D341Med (cell line): ENCODE measurements at regions not wholly inside any gene's neighbourhood (a gene's known extent, or its start where the extent isn't known, plus 50 kb on each side); places are given as distances from the start of the nearest gene placed in this dataset.

ENCODE experiments used
- DNase-seq: peaks from one replicate; pipeline ENCODE4 v3.0.0; 2012; ENCODE audit warnings: low spot score

DNA sequence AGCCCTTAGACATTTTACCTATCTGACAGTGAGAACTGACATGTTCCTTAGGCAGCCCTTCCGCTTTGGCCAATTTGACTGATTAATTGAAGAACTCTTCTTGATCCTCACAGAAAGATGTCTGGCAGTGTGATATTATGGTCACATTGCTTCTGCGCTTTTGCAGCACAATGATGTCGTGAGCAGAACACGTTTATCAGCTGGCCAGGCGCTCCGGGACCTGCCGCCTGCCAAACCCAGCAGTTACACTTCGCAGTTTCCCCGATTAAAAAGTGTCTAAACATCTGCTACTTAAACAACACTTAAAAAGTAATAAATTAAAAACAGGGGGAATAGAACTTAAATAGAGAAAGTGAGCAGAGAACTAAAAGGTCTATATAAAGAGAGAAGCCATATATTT lies 103.5 kb upstream of the ETS2 start:
- no peak for DNase-seq

DNA sequence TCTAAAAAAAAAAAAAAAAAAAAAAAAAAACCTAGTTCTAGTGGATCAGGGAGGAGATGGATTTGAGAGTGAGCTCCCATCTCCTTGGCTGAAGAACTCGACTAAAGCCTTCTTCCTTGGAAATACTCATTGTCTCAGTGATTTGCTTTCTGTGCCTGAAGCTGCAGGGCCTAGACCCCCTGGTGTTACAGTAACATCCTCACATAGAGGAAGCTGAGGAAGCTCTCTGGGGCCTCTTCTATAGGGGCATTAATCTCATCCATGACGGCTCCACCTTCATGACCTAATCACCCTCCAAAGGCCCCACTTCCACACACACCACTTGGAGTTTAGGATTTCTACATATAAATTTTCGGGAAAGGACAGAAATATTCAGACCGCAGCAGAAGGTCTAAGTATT lies 95.9 kb upstream of the ETS2 start:
- no peak for DNase-seq

DNA sequence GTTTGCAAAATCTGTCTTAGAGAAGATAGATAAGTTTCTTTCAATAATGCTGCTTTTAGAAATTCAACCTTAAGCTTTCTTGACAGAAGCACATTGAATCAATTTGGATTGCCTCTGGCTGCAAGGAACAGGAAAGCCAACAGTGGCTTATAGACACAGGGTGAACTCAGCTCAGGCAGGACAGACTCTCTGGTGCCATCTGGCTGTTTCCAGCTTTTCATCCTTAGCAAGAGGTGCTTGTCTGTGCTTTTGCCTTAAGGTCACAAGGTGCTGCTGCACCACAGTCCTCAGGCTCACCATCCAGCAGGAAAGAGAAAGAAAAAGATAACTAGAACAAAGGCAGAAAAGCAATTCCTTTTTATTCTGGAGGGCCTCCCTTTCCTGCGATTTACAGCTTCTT lies 93.7 kb upstream of the ETS2 start:
- DNase-seq, result peak; percentile 53

DNA sequence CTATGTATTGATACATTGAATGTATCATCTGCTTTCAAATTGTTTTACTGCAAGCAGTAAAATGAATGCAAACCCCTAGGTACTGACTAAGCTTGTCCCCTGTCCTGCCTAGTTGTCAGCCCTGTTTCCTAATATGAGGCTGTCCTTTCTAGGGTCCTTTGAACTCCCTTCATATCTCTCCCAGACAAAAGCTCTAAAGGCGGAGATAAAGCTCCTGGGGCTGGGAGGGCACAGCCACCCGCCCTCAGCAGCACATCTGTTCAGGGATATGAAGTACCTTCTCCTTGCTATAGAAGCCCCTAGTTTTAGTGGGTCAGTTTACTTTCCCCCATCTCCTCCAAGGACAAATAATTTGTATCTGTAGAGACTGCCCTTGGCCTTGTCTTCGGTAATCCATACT lies 93.1 kb upstream of the ETS2 start:
- DNase-seq, result no peak

DNA sequence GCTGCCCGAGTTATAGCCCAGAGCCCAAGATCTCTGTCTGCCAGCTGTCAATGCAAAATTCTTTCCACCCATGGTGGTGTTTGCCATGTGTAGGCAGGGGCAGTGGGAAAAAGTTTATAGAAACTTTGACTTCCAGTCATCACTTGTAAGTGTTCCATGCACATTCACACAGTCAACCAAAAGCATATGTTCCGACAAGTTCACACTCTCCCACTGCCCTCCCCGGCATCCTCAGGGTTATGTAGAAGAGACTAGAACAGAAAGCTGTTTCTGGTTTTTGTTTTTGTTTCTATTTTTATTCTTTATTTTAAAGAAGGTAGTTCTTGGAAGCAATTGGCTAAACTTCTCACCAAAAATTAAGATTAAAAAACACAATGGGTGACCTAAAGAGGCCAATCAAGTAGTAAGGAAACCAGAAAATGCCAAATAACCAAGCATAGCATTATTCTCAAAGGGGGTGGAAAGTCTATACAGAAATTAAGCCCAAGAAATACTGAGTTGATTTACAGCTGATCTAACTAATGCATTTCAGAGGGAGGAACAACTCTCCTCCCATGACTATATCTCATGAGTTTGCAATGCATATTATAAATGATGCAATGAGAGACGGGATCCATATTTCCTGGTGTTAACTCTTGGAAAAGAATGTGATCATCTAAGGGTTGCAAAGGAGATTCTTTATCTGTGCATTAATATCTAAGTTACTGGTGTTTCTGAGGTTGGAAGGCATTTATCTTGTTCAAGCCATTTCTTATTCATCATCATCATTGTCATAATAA lies 91.5 kb upstream of the ETS2 start:
- no peak for DNase-seq

DNA sequence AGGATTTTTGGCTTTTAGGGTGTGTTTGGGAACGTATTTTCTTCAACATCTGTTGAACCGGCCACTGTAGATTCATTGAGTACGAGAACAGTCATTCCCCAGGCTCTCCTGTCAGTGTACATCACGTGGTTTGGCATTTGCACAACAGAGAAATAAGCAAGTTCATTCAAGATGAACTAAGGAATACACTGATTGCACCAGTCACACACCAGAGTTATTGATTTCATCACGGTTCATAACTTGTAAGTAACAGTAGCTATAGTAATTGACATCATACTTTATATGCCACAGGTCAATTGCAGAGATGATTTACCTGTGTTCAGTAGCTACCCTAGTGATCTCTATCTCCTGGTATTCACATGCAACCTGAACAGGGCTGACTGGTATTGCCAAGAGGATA lies 90.7 kb upstream of the ETS2 start:
- DNase-seq, result no peak

DNA sequence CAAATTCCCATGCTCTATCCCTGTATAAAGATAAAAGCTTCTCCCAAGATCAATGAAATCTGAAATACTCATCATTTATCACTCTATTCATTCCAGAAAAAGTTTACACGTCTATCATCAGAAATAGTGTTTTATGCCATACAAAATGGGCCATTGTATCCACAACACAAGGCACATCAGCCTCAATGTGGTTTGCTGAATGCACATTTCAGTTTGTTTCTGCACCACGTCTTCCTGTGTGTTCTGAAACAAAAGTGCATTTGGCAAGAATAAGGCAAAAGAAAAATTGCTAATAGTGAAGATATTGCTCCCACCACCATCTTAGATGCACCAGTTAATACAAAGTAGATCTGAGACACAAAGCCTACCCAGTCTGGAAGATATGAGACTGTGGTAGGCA lies 89.6 kb upstream of the ETS2 start:
- DNase-seq, result no peak

DNA sequence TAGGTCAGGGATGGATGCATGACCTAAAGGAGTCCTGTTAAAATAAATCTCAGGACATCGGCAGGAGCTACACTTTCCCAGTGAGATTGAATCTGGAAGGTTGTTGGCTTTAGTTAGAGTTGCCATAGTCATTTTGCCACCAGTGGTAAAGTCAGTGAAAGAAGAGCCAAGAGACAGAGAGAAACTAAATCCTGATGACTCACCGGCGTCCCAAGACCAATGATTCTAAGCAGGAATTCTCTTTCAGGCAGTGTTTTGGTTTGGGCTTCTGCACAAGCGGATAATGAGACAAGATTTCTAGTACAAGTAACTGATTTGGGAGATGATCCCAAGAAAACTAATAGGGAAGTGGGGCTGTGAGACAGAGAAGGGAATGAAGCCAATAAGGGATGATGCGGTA lies 88.8 kb upstream of the ETS2 start:
- no peak for DNase-seq

DNA sequence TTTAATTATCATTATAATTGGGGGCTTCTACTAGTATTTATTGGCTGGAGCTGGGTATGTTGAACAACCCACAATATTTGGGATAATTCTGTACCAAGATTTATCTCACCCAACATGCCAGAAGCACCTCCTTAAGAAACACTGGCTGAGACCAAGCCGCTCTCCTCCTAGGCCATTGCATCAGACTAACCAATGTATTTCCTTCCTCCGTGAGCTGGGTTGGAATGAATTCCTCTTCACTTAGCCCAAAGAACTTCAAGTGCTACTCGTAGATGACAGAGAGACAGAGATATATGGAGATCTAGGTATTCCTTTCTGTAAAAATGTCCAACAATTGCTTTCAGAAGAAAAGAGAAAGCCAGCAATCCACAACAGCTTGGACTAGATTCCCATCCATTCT lies 87.2 kb upstream of the ETS2 start:
- DNase-seq, result no peak

DNA sequence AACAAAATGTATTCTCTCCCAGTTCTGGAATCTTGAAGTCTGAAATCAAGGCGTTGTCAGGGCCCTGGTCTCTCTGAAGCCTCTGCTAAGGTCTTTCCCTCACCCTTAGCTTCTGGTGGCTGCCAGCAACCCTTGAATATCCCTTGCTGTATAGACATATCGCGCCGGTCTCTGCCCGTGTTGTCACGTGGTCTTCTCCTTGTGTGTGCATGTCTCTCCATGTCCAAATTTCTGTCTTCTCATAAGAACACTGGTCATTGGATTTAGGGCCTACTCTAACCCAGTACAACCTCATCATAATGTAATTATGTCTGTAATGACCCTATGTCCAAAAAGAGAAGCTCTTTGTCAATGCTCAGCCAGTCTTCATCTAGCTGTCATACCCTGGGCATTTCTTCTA lies 85.7 kb upstream of the ETS2 start:
- DNase-seq, result no peak

DNA sequence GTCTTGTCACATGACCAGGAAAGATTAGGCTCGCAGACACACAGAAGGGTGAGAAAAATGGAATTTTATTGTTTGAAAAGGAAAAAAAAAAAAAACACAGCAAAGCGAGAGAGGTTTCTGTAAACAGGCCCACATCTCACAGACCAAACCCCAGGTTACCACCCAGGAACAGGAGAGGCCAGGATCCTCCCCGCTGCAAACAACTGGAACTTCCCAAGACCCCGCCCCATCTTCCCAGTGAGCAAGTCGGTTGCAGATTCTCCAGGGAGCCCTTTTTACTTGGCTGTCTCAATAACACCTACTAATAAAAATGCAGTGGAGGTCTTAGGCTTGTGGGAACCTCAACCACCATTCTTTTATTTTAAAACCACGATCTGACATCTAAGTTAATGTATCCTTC lies 84.7 kb upstream of the ETS2 start:
- no peak for DNase-seq

DNA sequence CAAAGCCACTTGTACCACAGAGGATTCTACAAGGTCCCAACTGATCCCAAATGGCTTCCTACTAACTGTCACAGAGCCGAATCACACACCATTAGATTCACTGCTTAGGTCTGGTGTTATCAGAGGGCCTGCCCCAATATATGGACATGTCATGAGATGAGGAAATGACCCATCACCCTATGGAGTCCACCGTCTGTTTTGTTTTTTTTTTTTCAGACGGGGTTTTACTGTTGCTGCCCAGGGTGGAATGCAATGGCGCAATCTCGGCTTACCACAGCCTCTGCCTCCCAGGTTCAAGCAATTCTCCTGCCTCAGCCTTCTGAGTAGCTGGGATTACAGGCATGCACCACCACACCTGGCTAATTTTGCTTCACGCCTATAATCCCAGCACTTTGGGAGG lies 83.8 kb upstream of the ETS2 start:
- no peak for DNase-seq

DNA sequence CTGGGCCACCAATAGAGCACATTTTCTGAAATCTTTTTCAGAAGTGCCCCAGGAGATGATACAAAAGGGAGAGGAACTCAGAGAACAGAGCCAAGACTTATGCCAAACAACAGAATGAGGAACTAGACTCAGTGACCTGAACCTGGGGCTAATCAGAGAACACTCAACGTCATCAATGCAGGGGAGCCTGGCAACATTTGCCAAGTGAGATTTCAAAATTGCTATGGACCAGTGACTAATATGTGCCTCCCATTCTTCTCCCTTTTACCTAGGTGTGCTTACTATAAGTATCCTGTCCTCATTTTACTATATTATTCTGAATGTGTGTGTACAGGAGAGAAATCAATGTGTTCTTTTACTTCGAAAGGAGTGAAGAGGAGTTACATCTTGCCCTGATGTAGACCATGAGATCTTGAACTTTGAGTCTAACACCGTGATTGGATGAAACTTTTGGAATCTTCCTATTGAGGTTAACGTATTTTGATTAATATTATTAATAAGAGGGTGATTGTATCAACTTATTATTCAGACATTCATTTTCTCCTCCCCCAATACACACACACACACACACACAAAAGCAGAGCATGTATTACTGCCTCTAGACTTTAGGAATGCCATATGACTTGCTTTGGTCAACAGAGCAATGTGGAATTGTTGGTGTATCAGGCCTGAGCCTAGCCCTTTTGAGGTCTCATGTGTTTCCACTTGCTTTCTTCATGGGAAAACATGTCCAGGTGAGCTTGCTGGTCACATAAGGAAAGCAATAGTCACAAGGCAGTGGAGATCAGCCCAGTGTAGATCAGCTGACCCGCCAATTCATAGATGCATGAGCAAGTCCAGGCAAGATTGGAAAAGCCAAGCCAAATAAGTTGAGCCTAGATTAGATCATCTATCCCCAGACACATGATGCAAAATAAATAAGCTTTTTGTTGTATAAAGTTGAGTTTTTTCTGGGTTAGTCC lies 80.3 kb upstream of the ETS2 start:
- no peak for DNase-seq

DNA sequence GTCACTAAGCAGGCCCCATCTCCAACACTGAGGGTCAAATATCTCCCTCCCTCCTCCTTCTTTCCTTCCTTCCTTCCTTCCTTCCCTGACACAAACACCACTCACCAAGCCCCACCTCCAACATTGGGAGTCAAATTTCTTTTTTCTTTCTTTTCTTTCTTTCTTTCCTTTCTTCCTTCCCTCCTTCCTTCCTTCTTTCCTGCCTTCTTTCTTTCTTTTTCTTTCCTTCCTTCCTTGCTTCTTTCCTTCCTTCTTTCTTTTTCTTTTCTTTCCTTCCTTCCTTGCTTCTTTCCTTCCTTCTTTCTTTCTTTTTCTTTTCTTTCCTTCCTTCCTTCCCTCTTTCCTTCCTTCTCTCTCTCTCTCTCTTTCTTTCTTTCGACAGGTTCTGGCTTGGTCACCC lies 79.2 kb upstream of the ETS2 start:
- no peak for DNase-seq

DNA sequence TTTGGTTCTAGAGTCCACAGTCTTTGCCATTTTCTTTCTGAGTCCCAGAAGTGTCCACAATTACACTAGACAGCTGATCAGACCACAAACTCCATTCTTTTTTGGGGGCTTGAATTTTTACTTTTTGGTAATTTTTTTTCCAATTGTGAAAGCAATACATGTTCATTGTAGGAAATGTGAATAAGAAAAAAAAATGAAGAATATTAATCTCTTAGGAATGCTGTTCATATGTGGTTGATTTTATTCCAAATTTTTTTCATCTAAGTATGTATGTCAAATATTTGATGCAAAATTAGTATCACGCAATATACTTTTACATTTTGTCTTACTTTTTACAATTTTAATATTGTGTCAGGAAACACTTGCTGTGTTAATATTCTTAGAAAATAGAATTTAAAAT lies 76.4 kb upstream of the ETS2 start:
- DNase-seq, result no peak

DNA sequence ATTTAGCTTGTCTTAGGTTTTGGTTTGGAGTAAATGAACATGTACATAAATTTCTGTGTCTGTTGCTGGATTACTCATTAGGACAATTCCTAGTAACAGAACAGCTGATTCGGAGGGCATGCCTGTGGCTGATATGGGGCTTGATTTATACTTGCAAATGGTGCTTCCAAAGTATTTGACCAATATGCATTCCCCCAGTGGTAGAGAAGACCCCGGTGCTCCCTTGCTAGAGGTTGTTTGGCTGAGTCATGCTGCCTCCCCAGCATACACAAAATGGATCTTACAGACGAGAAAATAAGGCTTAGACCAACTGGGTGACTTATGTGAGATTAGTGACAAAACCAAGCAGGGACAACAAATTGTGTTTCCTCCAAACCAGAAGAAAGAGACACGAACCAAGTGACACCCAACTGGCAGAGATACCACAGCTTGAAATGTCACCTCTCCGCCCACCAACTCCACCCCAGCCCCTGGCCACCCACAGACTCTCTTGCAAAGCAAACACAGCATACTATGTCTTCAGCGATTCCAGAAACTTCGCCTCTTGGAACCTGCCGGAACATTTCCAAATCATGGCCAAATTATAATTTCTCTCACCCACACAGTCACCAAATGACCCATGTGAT lies 75.9 kb upstream of the ETS2 start:
- no peak for DNase-seq

DNA sequence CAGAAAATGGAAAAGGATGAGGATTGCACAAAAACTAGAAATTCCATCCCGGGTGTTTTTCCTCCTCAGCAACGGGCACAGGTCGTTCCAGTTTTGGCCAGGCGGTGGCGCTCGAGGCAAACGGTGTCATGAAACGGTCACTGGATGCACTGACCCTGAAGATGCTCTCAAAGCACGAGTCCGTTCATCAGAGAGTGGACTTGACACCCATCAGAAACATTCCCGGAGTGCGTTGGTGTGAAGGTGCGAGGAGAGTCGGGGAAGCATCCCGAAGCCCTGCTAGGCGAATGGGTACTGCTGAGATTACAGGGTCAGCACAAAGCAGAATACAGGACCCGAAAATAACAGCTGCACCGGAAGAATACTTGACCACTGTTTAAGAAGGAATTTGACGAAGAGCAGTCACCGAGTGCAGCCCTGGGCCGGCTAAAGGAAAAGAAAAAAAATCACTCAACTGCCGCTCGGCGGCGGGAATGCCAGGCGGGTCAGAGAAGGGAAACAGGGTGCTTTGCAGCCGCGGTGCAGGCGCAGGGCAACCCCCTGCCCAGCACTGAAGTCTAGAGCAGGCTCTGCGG lies 71.7 kb upstream of the ETS2 start:
- DNase-seq, result peak; percentile 76

DNA sequence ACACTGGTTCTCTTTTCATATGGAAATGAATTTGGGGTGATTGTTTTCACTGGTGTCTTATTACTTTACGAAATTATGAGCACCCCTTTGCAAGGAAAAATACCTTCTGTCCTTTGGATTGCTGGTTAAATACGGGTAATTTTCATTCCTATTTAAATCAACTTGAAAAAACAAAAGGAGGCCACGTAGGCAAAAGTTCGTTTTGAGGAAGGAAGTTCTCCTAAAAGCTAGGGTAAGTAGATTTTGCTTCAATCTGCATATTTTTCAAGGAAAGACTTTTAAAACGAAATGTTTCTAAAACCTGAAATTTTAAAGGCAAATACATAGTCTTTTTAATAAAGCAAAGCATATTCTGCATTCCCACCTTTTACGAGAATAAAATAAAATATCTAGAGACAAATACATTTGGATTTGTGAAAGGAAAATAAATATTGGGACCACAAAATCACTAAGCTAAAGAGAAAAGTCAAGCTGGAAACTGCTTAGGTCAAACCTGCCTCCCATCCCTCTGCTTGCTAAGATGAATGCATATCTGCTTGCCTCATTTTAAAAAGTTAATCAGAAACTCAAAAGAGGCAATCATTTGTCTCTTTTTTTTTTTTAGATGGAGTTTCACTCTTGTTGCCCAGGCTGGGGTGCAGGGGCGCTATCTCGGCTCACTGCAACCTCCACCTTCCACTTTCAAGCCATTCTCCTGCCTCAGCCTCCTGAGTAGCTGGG lies 70.9 kb upstream of the ETS2 start:
- DNase-seq, result no peak

DNA sequence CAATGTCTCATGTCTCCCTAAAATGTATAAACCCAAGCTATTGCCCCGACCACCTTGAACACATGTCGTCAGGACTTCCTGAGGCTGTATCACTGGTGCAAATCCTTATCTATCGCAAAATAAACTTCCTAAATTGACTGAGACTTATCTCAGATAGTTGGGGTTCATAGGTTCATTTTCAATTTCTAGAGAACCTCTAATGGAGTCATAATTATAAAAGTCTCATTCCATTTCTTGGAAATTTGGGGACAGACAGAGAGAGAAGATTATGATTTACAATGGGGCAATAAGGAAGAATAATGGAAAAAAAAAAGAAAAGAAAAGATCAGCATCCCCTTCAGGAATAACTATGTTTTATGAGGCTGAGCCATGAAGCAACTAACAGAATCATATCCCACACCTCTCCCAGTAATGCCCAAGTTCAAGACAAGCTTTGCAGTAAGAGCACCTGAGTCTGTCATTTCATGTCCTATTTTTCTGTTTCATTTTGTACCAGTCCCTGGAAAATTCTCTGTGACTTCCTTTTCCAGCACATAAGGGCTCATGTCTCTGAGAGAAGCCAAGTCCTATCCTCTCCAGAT lies 70.0 kb upstream of the ETS2 start:
- DNase-seq, result no peak

DNA sequence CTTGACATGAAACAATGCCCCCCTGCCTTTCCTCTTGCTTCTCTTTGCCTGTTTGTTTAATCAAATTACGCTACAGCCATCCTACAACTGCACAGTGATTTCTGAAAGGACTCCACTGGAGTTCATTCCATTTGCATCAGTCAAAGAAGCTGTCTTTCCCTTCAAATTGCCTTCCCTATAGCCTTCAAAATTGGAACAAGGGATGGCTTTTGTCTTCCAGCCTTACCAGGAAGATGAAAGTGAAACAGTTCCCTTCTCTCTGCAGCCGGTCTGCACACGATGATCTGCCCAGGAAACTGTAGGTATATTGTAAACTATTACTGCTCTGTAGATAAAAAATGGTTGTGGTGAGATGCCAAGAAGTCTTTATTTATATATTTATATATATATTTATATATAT lies 65.6 kb upstream of the ETS2 start:
- no peak for DNase-seq

DNA sequence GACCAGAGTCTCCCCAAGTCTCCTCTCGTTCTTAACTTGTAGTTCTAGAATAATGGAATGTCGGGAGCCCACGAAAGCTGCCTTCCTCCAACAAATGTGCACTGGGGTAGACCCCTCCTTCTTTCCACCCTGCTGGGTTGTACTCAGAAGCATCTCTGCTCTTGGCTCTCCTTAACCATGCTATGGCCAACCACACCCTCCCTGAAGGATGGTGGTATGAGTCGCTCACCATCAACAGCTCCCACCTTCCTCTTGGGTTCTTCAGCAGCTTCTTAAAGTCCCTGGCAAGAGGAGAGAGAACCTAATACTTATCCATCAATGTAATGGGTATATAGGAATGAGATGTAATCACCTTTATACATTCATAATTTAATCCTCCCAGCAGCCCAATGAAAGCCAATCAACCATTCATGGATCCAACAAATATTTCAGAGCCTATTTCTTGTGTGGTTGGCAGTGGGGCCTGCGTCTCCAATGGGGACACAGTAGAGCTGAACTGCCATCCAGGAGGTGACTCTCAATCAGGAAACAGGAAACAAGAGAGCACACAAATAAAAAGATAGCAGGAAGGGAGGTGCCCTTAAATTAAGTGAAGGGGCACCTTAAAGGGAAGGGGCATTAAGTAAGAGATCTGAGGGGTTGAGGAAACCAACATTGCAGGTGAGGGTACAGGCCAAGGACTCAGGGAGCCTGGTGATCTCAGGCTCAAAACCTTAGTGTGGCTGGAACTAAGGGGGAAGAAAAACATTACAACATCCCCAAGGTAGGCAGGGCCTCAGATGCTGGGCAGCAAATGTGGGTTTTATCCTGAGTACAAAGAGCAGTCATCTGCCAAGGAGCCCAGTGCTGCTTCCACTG lies 64.4 kb upstream of the ETS2 start:
- DNase-seq, result no peak
